K562 (cell line): ENCODE measurements at regions not wholly inside any gene's neighbourhood (a gene's known extent, or its start where the extent isn't known, plus 50 kb on each side); places are given as distances from the start of the nearest gene placed in this dataset.

Source experiments
- DNMT1 ChIP-seq: fragments of 450-650 bp; IDR thresholded peaks from 2 replicates; pipeline ENCODE4 v1.6.1; 2016; ENCODE audit warnings: antibody characterized with exemption, mild to moderate bottlenecking
- STAT5B ChIP-seq: fragments of 250-450 bp; sonication (Bioruptor Pico); IDR thresholded peaks from 2 replicates; pipeline ENCODE4 v1.8.0; 2021; ENCODE audit warnings: mild to moderate bottlenecking, inconsistent platforms

GRCh38 chr1:219538886-219539285 lies 74.0 kb downstream of the ZC3H11B start:
- TF ChIP-seq STAT5B (CRISPR knock-in tag) (no peak), DNMT1 (no peak)
